CD4-positive, alpha-beta T cell (primary cell): ENCODE measurements at regions not wholly inside any gene's neighbourhood (a gene's known extent, or its start where the extent isn't known, plus 50 kb on each side); places are given as distances from the start of the nearest gene placed in this dataset.

Experiments
- ATAC-seq: fragments of 200-7000 bp; cut with Tn5 transposase; one replicate; pipeline ENCODE4 v1.10.0; 2022; ENCODE audit warnings: mild to moderate bottlenecking; ENCODE audit not compliant: poor library complexity
- CTCF ChIA-PET: fragments of 350-600 bp; sonication (Branson Sonifier 250); formaldehyde crosslinking; loops from one replicate; lab custom pipeline; 2021; ENCODE audit warnings: antibody characterized with exemption, inconsistent platforms; lab: Charles Lee
- POLR2A ChIA-PET: fragments of 350-600 bp; sonication (Branson Sonifier 250); formaldehyde crosslinking; loops from one replicate; lab custom pipeline; 2021; ENCODE audit warnings: antibody characterized with exemption, inconsistent platforms; lab: Charles Lee
- DNase-seq, 14 experiments: peaks; one replicate each; pipeline ENCODE4 v3.0.0-alpha.2; 2013 to 2020; ENCODE audit warnings: mixed read lengths in 2 of 14
- H3K27ac ChIP-seq, 2 donors: one replicate each; pipeline versions ENCODE4 v1.5.1 to v1.7.0; 2013; ENCODE audit warnings: low read length in 2 of 2, low read depth in 1 of 2, mild to moderate bottlenecking in 1 of 2
- H3K27me3 ChIP-seq, 2 experiments: 1 replicate in 1 of 2; 2 replicates in 1 of 2; pipeline versions ENCODE4 v1.6.1 to v1.7.0; 2013; ENCODE audit warnings: low read length in 2 of 2, control low read depth in 1 of 2, mild to moderate bottlenecking in 1 of 2, moderate library complexity in 1 of 2; ENCODE audit not compliant: insufficient read depth in 2 of 2, control insufficient read depth in 1 of 2
- H3K36me3 ChIP-seq: one replicate; pipeline ENCODE4 v1.6.1; 2013; ENCODE audit warnings: low read length, control low read depth; ENCODE audit not compliant: insufficient read depth
- H3K4me1 ChIP-seq: one replicate; pipeline ENCODE4 v1.6.1; 2013; ENCODE audit warnings: low read length, control low read depth; ENCODE audit not compliant: insufficient read depth
- H3K4me3 ChIP-seq: one replicate; pipeline ENCODE4 v1.5.1; 2013; ENCODE audit warnings: mild to moderate bottlenecking, low read length, moderate library complexity
- H3K9me3 ChIP-seq, 2 experiments: 1 replicate in 1 of 2; 2 replicates in 1 of 2; pipeline versions ENCODE4 v1.6.1 to v1.7.0; 2013; ENCODE audit warnings: low read length in 2 of 2, mild to moderate bottlenecking in 2 of 2, control low read depth in 1 of 2, moderate library complexity in 1 of 2; ENCODE audit not compliant: control insufficient read depth in 1 of 2, insufficient read depth in 1 of 2
- H3K27ac Mint-ChIP-seq: one replicate; pipeline ENCODE4 v1.8.0; 2020; ENCODE audit warnings: mixed read lengths
- H3K27me3 Mint-ChIP-seq: one replicate; pipeline ENCODE4 v1.8.0; 2021; ENCODE audit warnings: mixed read lengths
- H3K36me3 Mint-ChIP-seq: one replicate; pipeline ENCODE4 v1.8.0; 2021; ENCODE audit warnings: low read depth, mixed read lengths
- H3K4me1 Mint-ChIP-seq: one replicate; pipeline ENCODE4 v1.8.0; 2021; ENCODE audit warnings: low read depth, mixed read lengths
- H3K4me3 Mint-ChIP-seq: one replicate; pipeline ENCODE4 v1.8.0; 2020; ENCODE audit warnings: mild to moderate bottlenecking, mixed read lengths
- H3K9me3 Mint-ChIP-seq: one replicate; pipeline ENCODE4 v1.8.0; 2020; ENCODE audit warnings: mixed read lengths
- intact Hi-C, 2 experiments: fragments of 100-400 bp; cut with DNase I in 1 of 2; cut with micrococcal nuclease in 1 of 2; formaldehyde crosslinking; loops; one replicate each; pipeline versions ENCODE4 v1.15.1 to v1.9.0; 2023 to 2025; cut with DNase I, micrococcal nuclease
- TF ChIP-seq, protein P1 (sequence below): fragments of 200-600 bp; IDR thresholded peaks from one replicate; pipeline ENCODE4 v1.8.0; 2022; ENCODE audit warnings: antibody characterized with exemption, mild to moderate bottlenecking

DNA sequence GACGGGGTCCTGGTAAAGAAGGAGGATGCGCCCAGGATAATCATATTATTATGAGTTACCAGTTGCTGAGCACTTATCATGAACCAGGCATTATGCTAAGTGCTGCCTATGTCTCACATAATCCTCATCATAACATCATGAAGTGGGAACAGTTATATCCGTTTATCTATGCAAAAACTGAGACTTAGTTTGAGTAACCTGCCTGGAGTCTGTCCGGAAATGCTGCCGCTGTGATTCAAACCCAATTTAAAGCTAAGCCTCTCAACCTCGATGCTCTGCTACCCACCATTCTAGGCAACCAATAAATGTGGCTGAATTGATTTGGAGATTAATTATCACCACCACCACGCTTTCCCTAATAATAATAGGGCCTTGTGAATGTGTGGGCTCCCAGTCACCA lies 111.5 kb upstream of the CLMP start:
- DNase-seq (no peak), ATAC-seq (no peak)
- H3K27ac ChIP-seq, result no peak overlapping the region
- no peaks in the 10 kb centered on the region for H3K36me3 ChIP-seq
- H3K4me3 ChIP-seq, result no peak overlapping the region
- peaks cover 28% of the 10 kb centered on the region for H3K4me1 ChIP-seq
- Mint-ChIP-seq H3K4me3 (no peak overlapping the region), H3K27me3 (no peaks in the 10 kb centered on the region), H3K27ac (no peak overlapping the region), H3K9me3 (no peaks in the 10 kb centered on the region), H3K36me3 (no peaks in the 10 kb centered on the region), H3K4me1 (peaks cover 24% of the 10 kb centered on the region)
- TF ChIP-seq, protein P1, sequence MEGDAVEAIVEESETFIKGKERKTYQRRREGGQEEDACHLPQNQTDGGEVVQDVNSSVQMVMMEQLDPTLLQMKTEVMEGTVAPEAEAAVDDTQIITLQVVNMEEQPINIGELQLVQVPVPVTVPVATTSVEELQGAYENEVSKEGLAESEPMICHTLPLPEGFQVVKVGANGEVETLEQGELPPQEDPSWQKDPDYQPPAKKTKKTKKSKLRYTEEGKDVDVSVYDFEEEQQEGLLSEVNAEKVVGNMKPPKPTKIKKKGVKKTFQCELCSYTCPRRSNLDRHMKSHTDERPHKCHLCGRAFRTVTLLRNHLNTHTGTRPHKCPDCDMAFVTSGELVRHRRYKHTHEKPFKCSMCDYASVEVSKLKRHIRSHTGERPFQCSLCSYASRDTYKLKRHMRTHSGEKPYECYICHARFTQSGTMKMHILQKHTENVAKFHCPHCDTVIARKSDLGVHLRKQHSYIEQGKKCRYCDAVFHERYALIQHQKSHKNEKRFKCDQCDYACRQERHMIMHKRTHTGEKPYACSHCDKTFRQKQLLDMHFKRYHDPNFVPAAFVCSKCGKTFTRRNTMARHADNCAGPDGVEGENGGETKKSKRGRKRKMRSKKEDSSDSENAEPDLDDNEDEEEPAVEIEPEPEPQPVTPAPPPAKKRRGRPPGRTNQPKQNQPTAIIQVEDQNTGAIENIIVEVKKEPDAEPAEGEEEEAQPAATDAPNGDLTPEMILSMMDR, result no peak
- POLR2A ChIA-PET, result no interaction called here
- intact Hi-C loops, result no loop called here
- CTCF ChIA-PET, result no interaction called here
- no peaks in the 10 kb centered on the region for H3K27me3 ChIP-seq
- H3K9me3 ChIP-seq, result no peaks in the 10 kb centered on the region

DNA sequence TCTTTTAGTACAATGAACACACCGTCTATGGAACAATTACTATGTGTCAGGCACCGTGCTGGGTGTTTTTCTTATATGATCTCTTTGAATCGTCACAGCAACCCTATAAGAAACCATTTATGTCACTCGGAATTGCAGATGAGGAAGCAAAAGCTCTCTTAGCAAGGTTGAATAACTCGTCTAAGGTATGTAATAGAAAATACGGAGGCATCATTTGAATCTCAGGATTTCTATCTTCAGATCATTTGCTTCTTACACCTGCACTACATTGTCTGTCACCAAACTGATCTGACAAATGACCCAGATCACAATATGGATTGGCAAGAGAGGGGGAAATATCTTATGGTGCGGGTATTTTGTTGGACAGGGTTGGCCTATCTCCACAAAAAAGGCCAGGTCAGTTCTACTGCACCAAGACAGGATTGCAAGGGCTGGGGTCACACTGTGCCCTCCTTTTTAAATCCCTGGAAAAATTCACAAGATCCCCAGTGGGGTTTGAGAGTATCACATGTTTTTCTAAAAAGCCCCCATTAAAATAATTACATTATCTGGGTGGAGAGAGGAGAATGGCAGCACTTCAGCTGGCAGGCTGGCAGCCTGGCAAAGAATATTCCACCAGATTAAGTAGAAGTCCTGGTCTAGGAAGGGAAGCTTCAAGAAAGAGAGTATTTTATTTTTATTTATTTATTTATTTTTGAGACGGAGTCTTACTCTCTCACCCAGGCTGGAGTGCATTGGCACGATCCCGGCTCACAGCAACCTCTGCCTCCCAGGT lies 110.7 kb upstream of the CLMP start:
- ATAC-seq, result no peak
- POLR2A ChIA-PET, result no interaction called here
- CTCF ChIA-PET, result no interaction called here
- DNase-seq, result no peak
- Mint-ChIP-seq H3K36me3 (no peaks in the 10 kb centered on the region), H3K27ac (no peak overlapping the region), H3K27me3 (no peaks in the 10 kb centered on the region), H3K4me3 (no peak overlapping the region), H3K9me3 (no peaks in the 10 kb centered on the region), H3K4me1 (peaks cover 32% of the 10 kb centered on the region)
- TF ChIP-seq, protein P1, result no peak
- Histone ChIP-seq H3K4me1 (peaks cover 35% of the 10 kb centered on the region), H3K36me3 (no peaks in the 10 kb centered on the region), H3K4me3 (no peak overlapping the region), H3K27ac (no peak overlapping the region), H3K27me3 (no peaks in the 10 kb centered on the region), H3K9me3 (no peaks in the 10 kb centered on the region)
- intact Hi-C loops, result no loop called here

DNA sequence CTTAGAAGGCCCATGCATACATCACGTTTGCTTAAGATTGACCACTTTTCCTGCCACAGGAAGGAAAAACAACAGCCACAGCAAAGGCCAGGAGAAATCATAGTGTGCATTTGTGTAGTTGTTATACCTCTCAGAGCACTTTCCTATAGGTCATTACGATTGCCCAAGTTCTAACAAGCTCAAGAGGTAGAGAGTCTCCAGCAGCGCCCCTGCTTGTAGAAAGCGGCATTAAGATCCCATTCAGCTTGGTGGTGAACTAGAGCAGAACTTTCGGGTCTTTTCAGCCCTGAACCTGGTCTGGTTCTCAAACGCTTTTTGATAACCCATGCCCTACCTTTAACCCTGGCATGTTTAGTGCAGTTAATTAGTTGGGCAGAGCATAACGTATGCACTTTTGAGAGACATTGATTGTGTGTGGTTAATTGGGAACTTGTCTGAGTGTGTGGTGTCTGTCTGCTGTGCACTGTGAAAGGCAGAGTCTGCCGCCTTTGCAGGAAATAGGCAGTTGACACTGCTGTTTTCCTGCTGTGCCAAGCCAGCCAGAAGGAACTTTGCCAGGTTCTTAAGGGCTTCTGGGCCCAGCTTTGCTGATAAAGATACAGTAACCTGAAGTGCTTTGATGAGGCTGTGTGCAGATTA lies 109.9 kb upstream of the CLMP start:
- Mint-ChIP-seq H3K36me3 (no peaks in the 10 kb centered on the region), H3K9me3 (no peaks in the 10 kb centered on the region), H3K4me3 (no peak overlapping the region), H3K4me1 (peaks cover 37% of the 10 kb centered on the region), H3K27ac (no peak overlapping the region), H3K27me3 (no peaks in the 10 kb centered on the region)
- no peak for ATAC-seq
- ChIA-PET POLR2A (no interaction called here), CTCF (no interaction called here)
- Histone ChIP-seq H3K9me3 (no peaks in the 10 kb centered on the region), H3K36me3 (no peaks in the 10 kb centered on the region), H3K4me3 (no peak overlapping the region), H3K27me3 (no peaks in the 10 kb centered on the region), H3K4me1 (peaks cover 40% of the 10 kb centered on the region), H3K27ac (no peak overlapping the region)
- intact Hi-C loops, result loop anchor here in 1 of 2 experiments (5.0 kb wide), 1 partner anchor 102 kb away; no protein-coding TSS in a partner anchor
- TF ChIP-seq, protein P1, result no peak
- DNase-seq, result no peak
